Natural killer cell treated with Interleukin-12 subunit alpha and Interleukin-12 subunit beta and Interleukin-15 and Interleukin-18, amount 100 ng/mL, for 72 hours (primary cell): ENCODE measurements at regions not wholly inside any gene's neighbourhood (a gene's known extent, or its start where the extent isn't known, plus 50 kb on each side); places are given as distances from the start of the nearest gene placed in this dataset.
"Not testable (repeated sequence)": the region's sequence is repeated elsewhere in the genome, so short reads cannot be mapped to it uniquely, and the experiment has no call there.

Experiments used
- ATAC-seq, 2 donors: fragments of 150-1000 bp; cut with Tn5 transposase in 1 of 2; sonication (Bioruptor Pico), chemical (Tn5 transposase) in 1 of 2; 2 replicates each; pipeline ENCODE4 v1.10.0; 2021
- DNase-seq: peaks from one replicate; pipeline ENCODE4 v3.0.0; 2022; ENCODE audit warnings: low spot score
- H3K27ac Mint-ChIP-seq, 2 donors: 1 replicate in 1 of 2; 2 replicates in 1 of 2; pipeline ENCODE4 v1.8.0; 2022; ENCODE audit warnings: mixed read lengths in 2 of 2, mild to moderate bottlenecking in 1 of 2, moderate library complexity in 1 of 2
- H3K27me3 Mint-ChIP-seq, 2 donors: 1 replicate in 1 of 2; 2 replicates in 1 of 2; pipeline ENCODE4 v1.8.0; 2022; ENCODE audit warnings: mixed read lengths in 2 of 2
- H3K36me3 Mint-ChIP-seq: one replicate; pipeline ENCODE4 v1.8.0; 2022; ENCODE audit warnings: mixed read lengths
- H3K4me1 Mint-ChIP-seq, 2 donors: 1 replicate in 1 of 2; 2 replicates in 1 of 2; pipeline ENCODE4 v1.8.0; 2022; ENCODE audit warnings: low read depth in 2 of 2, mixed read lengths in 2 of 2, mild to moderate bottlenecking in 1 of 2
- H3K4me3 Mint-ChIP-seq: one replicate; pipeline ENCODE4 v1.8.0; 2022; ENCODE audit warnings: mixed read lengths
- H3K9me3 Mint-ChIP-seq: 2 replicates; pipeline ENCODE4 v1.8.0; 2022; ENCODE audit warnings: mixed read lengths

DNA sequence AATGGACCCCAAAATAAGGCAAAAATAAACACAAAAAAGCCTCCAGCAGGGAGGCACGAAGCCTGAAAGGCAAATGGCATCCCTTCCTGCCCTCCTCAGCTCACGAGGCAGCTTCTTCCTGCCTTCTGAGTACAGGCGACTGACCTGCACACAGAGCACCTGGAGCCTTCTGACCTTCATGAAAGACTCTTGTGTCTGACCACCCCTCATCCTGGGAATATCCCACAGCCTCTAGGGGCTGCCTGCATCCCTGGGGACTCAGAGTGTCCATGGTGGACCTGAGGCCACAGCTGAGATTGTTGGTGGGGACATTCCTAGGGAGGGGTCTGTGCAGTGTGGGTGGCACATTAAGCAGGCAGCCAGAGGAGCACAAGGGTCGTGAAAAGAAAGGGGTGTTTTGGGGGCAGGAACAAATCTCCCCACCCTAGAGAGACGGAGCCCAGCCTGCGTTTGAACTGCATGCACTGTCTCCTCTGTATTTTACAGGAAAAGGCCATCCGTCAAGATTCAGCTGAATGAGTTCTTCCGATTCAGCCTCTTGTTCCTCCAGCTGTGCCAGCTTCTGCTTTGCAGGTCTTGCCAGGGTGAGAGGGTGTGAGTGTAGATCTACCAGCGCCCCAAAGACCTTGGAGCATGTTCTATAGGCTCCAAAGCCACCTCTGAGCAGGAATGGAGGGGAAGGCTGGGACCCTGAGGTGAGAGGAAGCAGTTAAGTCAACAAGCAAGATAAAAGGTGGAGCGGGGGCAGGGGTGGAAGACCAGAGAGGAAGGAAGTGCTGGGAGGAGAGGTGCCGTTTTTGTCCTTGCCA, 80.4 kb upstream of the MEF2A start:
- Mint-ChIP-seq H3K27ac (no peak overlapping the region), H3K36me3 (no peaks in the 10 kb centered on the region), H3K27me3 (peaks cover 22 to 30% of the 10 kb centered on the region in 2 donors), H3K9me3 (no peaks in the 10 kb centered on the region), H3K4me1 (peaks cover 16 to 23% of the 10 kb centered on the region in 2 donors), H3K4me3 (no peak overlapping the region)
- no peak for ATAC-seq
- DNase-seq = no peak

GRCh38 chr15:99485992-99486370, 79.8 kb upstream of the MEF2A start:
- DNase-seq = no peak
- Mint-ChIP-seq H3K9me3 (no peaks in the 10 kb centered on the region), H3K36me3 (no peaks in the 10 kb centered on the region), H3K4me3 (no peak overlapping the region), H3K4me1 (peaks cover 16 to 23% of the 10 kb centered on the region in 2 donors), H3K27me3 (peaks cover 26 to 28% of the 10 kb centered on the region in 2 donors), H3K27ac (no peak overlapping the region)
- no peak for ATAC-seq

DNA sequence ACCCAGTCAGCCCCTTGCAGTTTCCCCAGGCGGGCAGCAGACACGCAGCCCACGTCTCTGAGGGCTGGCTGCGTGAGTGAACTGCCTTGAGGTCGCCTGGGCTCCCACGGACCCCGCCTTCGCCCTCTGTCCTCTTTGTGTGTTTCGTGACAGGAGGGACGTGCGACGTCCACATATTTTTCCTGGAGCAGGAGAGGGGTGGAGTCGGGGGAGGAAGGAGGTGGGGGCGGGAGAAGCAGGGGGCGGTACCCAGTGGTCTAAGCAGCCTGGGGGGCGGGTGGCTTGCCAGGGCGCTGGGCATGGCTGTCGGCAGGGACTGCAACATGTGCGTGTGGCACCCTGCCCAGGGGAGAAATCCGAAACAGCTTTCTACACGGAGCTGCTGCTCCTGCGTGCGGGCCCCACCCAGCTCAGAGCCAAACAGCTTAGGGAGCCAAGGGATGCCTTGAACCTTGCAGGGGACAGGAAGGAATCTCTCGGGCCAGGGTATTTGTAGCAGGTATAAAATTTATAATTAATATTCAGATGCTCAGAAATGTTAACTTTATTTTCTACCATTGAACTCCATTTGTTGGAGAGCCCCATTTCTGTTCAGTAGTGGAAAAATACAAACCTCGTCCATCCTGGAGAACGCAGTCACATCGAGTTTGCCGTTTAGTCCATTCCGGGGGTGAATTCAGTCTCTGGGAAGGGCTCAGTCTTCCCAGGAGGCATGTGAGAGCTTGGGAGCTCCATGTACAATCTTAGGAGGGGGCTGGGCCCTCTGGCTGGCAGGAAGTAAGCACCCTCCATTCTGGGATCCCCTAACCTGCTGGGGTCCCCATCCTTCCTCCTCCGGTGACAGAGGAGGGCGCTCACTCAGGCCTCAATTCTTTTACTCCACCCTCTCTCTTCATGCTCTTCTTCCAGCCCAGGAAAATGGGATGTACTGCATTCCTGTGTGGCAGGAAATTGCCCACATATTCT, 79.1 kb upstream of the MEF2A start:
- DNase-seq = no peak

GRCh38 chr15:99487337-99487730, 78.5 kb upstream of the MEF2A start:
- Mint-ChIP-seq H3K36me3 (no peaks in the 10 kb centered on the region), H3K27me3 (peaks cover 30 to 35% of the 10 kb centered on the region in 2 donors), H3K4me1 (peaks cover 8 to 13% of the 10 kb centered on the region in 2 donors), H3K9me3 (no peaks in the 10 kb centered on the region), H3K4me3 (peak overlapping the region; percentile 1), H3K27ac (no peak overlapping the region)
- DNase-seq (no peak), ATAC-seq (no peak)

More for the DNA sequence above, 79.1 kb upstream of the MEF2A start:
- Mint-ChIP-seq H3K27me3 (peaks cover 28 to 31% of the 10 kb centered on the region in 2 donors), H3K36me3 (no peaks in the 10 kb centered on the region), H3K9me3 (no peaks in the 10 kb centered on the region), H3K4me1 (peaks cover 13 to 19% of the 10 kb centered on the region in 2 donors), H3K27ac (no peak overlapping the region), H3K4me3 (peak overlapping the region; percentile 1)
- no peak for ATAC-seq

DNA sequence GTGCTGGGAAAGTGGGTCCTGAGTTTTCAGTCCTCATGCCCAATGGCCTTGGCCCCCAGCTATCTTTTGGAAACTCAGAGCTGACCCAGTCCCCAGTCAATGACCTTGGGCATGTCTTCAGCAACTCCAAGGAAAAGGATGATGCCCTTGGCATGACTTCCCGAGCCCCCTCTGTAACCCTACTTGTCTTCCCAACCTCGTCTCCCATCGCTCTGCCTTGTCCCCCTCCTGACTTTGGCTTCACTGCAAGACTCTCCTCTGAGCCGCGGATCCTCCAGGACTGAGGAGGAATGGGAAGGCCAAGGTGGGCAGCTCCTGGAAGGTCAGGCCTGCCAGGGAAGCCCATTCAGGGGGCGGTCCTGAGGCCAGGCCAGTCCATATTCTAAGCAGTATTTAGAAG, 73.5 kb upstream of the MEF2A start:
- no peak for DNase-seq
- Mint-ChIP-seq H3K4me3 (no peak overlapping the region), H3K27ac (no peak overlapping the region), H3K9me3 (no peaks in the 10 kb centered on the region), H3K36me3 (no peaks in the 10 kb centered on the region), H3K4me1 (peaks cover 7 to 10% of the 10 kb centered on the region in 2 donors), H3K27me3 (peaks cover 17 to 26% of the 10 kb centered on the region in 2 donors)
- ATAC-seq = peak in 1 of 2 donors; percentile 6

DNA sequence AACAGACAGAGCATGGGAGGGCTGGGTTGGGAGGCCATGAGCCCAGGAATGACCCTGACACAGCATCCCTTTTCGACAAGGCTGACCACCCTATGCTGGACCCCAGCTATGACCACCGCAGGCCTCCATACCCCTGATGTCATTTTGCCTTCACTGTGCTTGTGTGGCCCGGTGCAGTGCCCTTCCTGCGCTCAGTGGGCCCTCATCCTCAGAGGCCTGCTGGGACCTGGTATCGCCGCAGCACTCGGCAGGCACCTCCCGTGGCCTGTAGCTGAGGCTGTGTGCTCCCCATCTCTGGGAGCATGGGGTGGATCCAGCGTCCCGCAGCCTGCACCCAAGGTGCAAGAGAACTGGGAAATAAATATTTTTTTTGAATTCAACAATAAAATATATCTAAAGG, 73.1 kb upstream of the MEF2A start:
- H3K27me3 Mint-ChIP-seq = peaks cover 18 to 26% of the 10 kb centered on the region in 2 donors
- H3K4me1 Mint-ChIP-seq = peaks cover 7 to 10% of the 10 kb centered on the region in 2 donors
- H3K4me3 Mint-ChIP-seq = no peak overlapping the region
- ATAC-seq (no peak), DNase-seq (no peak)
- H3K27ac Mint-ChIP-seq = no peak overlapping the region
- no peaks in the 10 kb centered on the region for H3K9me3 Mint-ChIP-seq
- no peaks in the 10 kb centered on the region for H3K36me3 Mint-ChIP-seq

DNA sequence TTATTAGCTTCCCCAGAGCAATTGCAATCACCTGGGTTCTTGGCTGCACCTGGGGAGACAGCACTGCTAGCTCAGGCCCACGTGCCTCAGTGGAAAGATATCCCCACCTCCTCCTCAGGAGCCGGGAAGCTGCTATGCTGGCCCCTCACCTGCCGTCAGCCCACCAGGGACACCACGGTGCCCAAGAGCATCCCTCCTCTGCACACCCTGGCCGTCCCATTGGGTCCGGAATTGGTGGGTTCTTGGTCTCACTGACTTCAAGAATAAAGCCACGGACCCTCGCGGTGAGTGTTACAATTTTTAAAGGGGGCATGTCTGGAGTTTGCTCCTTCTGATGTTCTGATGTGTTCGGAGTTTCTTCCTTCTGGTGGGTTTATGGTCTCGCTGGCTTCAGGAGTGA, 72.3 kb upstream of the MEF2A start:
- no peak for ATAC-seq
- no peak overlapping the region for H3K27ac Mint-ChIP-seq
- H3K27me3 Mint-ChIP-seq = peaks cover 25 to 31% of the 10 kb centered on the region in 2 donors
- peaks cover 7 to 13% of the 10 kb centered on the region in 2 donors for H3K4me1 Mint-ChIP-seq
- DNase-seq = no peak
- H3K4me3 Mint-ChIP-seq = no peak overlapping the region
- H3K36me3 Mint-ChIP-seq = no peaks in the 10 kb centered on the region
- no peaks in the 10 kb centered on the region for H3K9me3 Mint-ChIP-seq

GRCh38 chr15:99494536-99495233, 71.1 kb upstream of the MEF2A start:
- ATAC-seq, H3K36me3 Mint-ChIP-seq, H3K9me3 Mint-ChIP-seq, H3K27ac Mint-ChIP-seq, DNase-seq, H3K4me3 Mint-ChIP-seq: not testable (repeated sequence)
- peaks cover 27 to 33% of the 10 kb centered on the region in 2 donors for H3K27me3 Mint-ChIP-seq
- H3K4me1 Mint-ChIP-seq = peaks cover 7 to 13% of the 10 kb centered on the region in 2 donors

DNA sequence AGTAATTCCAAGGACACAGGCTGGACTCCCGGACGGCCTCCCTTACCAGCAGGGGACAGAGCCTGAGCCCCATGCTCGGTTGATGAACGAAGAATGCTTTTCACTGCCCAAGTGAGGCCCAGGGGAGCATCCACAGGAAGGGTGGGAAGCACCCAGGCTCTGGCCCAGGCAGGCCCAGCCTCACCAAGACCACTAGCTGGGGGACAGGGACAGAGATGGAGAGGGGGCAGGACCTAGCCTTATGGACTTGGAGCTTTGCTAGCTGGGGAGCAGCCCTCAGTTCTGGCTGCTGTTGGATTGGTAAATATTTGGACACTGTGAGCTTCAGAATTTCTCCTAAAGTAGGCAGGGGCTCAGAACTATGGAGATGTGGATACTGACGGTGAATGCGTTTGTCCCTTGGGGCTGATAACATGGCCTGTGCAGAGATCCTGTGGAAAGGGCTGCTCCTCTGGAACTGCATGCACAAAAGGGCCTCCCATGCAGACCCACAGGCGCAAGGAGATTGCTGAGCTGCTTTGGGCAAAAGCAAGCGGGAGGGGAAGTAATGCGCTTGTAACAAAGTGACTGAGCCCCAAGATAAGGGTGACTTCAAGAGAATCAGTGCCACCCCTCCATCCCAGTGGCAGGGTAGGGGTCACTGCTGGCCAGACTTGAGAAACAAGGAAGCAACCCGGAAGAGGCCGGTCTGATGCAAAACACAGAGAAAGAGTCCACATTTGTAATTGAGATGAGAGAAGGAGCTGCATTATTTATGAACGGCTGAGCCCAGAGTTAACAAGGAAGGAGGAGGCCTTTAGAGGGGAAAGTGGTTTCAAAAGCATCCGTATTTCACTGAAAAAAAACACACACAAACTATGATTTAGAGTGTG, 70.1 kb upstream of the MEF2A start:
- Mint-ChIP-seq H3K4me3 (peak overlapping the region; percentile 6), H3K27ac (peak overlapping the region in 1 of 2 donors; percentile 13), H3K36me3 (no peaks in the 10 kb centered on the region), H3K4me1 (peaks cover 7 to 13% of the 10 kb centered on the region in 2 donors), H3K9me3 (no peaks in the 10 kb centered on the region), H3K27me3 (peaks cover 24 to 25% of the 10 kb centered on the region in 2 donors)
- DNase-seq = no peak
- peak in 1 of 2 donors; percentile 19 for ATAC-seq

DNA sequence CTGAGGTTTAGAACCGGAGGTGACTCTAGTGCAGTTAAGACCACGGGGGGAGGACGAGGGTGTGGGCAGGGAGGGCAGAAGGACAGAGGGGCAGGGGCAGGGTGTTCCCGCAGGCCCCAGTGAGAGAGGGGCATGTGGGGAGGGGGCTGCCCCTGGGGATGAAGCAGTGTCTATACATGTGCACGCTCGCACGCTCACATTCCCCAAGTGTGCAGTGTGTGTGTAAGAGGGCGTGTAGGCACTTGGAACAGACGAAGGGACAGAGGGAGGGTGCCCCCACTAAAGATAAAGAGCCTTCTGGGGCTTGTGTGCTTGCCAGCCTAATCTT, 69.5 kb upstream of the MEF2A start:
- no peak overlapping the region for H3K4me3 Mint-ChIP-seq
- ATAC-seq = peak; percentile 36 to 52
- peaks cover 19 to 20% of the 10 kb centered on the region in 2 donors for H3K27me3 Mint-ChIP-seq
- peaks cover 7 to 13% of the 10 kb centered on the region in 2 donors for H3K4me1 Mint-ChIP-seq
- H3K36me3 Mint-ChIP-seq = no peaks in the 10 kb centered on the region
- no peaks in the 10 kb centered on the region for H3K9me3 Mint-ChIP-seq
- DNase-seq = no peak
- H3K27ac Mint-ChIP-seq = peak overlapping the region in 1 of 2 donors; percentile 13

GRCh38 chr15:99502182-99502581, 63.6 kb upstream of the MEF2A start:
- Mint-ChIP-seq H3K36me3 (peaks cover 4% of the 10 kb centered on the region), H3K4me1 (peaks cover 20 to 41% of the 10 kb centered on the region in 2 donors), H3K27ac (peak overlapping the region in 1 of 2 donors; percentile 68), H3K9me3 (no peaks in the 10 kb centered on the region), H3K27me3 (peaks cover 37 to 46% of the 10 kb centered on the region in 2 donors), H3K4me3 (peak overlapping the region; percentile 67)
- peak; percentile 67 for DNase-seq
- peak; percentile 85 to 86 for ATAC-seq

DNA sequence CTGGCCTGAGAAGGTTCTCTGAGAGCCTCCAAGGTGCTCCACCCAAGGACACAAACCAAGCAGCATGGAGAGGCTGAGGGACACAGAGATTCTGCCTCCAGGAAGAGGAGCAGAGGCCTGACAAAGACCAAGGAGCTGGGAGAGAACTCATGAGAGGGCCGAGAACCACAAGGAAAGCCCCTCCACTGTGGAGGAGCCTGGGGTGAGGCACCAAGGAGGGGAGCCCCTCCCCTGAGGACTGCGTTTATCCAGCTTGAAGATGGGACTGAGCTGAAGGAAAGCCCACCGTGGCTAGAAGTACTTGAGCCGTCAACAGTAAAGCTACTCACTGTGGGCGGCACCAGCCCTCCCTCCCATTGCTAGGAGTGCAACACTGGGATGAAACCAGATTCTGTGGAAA, 63.1 kb upstream of the MEF2A start:
- Mint-ChIP-seq H3K4me3 (peak overlapping the region; percentile 67), H3K9me3 (no peaks in the 10 kb centered on the region), H3K4me1 (peaks cover 25 to 42% of the 10 kb centered on the region in 2 donors), H3K27ac (peak overlapping the region in 1 of 2 donors; percentile 68), H3K36me3 (peaks cover 4% of the 10 kb centered on the region), H3K27me3 (peaks cover 37 to 41% of the 10 kb centered on the region in 2 donors)
- DNase-seq (no peak), ATAC-seq (no peak)
